ENCODE measurements at regions not wholly inside any gene's neighbourhood (a gene's known extent, or its start where the extent isn't known, plus 50 kb on each side); places are given as distances from the start of the nearest gene placed in this dataset.

DNA sequence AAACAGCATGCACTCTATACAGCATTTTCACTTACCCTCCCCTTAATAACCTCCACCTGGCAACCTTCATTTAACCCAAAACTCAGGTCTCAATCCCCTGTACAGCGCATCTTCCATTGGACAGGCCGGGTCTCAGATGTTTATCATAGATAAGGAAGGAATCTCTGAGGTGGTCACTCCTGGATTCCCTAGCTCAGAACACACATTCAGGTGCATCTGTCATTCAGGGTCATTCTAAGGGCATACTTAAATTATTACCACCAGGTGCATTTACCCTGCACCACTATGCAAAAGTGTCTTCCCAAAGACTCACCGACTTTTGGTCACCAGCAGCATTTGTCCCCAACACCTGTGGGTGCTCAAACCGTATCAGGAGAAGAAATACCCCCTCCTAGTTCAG lies 144.2 kb downstream of the RELL1 start:
- no CpG with 5 or more reads among the region's 4 CpGs for WGBS (ENCODE audit: extremely low coverage, insufficient read length, low lambda C conversion rate)
- H3K27ac ChIP-seq (ENCODE audit: insufficient read length, low read depth, low read length): no peak overlapping the region
- H2BK20ac ChIP-seq (ENCODE audit: low read depth, low read length, poor library complexity, severe bottlenecking): no peak overlapping the region
- no peak overlapping the region for H3K18ac ChIP-seq (ENCODE audit: insufficient read length, low read depth, low read length)
- no peak overlapping the region for H3K4me3 Mint-ChIP-seq
- H3K56ac ChIP-seq (ENCODE audit: insufficient read length, low read depth, low read length): no peak overlapping the region
- H2AFZ ChIP-seq (ENCODE audit: low read length): no peak overlapping the region
- H3K79me1 ChIP-seq (ENCODE audit: insufficient read depth, low read depth, low read length, poor library complexity, severe bottlenecking): no peaks in the 10 kb centered on the region
- no peak overlapping the region for H3T11ph ChIP-seq (ENCODE audit: low read length)
- H3K27me3 Mint-ChIP-seq (ENCODE audit: low read depth): peaks cover 8% of the 10 kb centered on the region; the same call in 1 of the 2 replicates
- H2BK120ac ChIP-seq (ENCODE audit: low read depth, low read length, poor library complexity, severe bottlenecking): no peak overlapping the region
- H3K27me3 ChIP-seq (ENCODE audit: insufficient read depth, low read length): no peaks in the 10 kb centered on the region
- DNase-seq: no peak
- H3K79me2 ChIP-seq (ENCODE audit: insufficient read depth, low read length): no peaks in the 10 kb centered on the region
- H2BK12ac ChIP-seq (ENCODE audit: insufficient read length, low read depth, low read length): no peak overlapping the region
- H3K4me1 ChIP-seq (ENCODE audit: insufficient read depth, low read length): peaks cover 4% of the 10 kb centered on the region; the same call in 1 of the 2 replicates
- TF ChIP-seq, protein P1, sequence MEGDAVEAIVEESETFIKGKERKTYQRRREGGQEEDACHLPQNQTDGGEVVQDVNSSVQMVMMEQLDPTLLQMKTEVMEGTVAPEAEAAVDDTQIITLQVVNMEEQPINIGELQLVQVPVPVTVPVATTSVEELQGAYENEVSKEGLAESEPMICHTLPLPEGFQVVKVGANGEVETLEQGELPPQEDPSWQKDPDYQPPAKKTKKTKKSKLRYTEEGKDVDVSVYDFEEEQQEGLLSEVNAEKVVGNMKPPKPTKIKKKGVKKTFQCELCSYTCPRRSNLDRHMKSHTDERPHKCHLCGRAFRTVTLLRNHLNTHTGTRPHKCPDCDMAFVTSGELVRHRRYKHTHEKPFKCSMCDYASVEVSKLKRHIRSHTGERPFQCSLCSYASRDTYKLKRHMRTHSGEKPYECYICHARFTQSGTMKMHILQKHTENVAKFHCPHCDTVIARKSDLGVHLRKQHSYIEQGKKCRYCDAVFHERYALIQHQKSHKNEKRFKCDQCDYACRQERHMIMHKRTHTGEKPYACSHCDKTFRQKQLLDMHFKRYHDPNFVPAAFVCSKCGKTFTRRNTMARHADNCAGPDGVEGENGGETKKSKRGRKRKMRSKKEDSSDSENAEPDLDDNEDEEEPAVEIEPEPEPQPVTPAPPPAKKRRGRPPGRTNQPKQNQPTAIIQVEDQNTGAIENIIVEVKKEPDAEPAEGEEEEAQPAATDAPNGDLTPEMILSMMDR (conservative IDR thresholded peaks at IDR 0.05): no peak
- H3K14ac ChIP-seq (ENCODE audit: insufficient read depth, low read length): no peak overlapping the region
- no peak overlapping the region for H2BK5ac ChIP-seq (ENCODE audit: insufficient read length, low read length)
- H3K9ac ChIP-seq (ENCODE audit: extremely low read depth, insufficient read length, low read length): no peak overlapping the region
- peaks cover 9% of the 10 kb centered on the region for H3K9me3 ChIP-seq (ENCODE audit: control insufficient read depth, low read depth, low read length)
- no peak overlapping the region for H2BK15ac ChIP-seq (ENCODE audit: low read depth, low read length)
- H3K27ac Mint-ChIP-seq: no peak overlapping the region
- no peak overlapping the region for H3K23ac ChIP-seq (ENCODE audit: insufficient read length, low read depth, low read length)
- H4K5ac ChIP-seq (ENCODE audit: insufficient read length, low read depth, low read length): no peak overlapping the region
- no peaks in the 10 kb centered on the region for H4K20me1 ChIP-seq (ENCODE audit: control insufficient read depth, insufficient read depth, insufficient read length)
- peaks cover 23 to 34% of the 10 kb centered on the region in 2 experiments for H3K4me1 Mint-ChIP-seq
- peaks cover 20 to 23% of the 10 kb centered on the region in 2 experiments for H3K9me3 Mint-ChIP-seq
- H2AK5ac ChIP-seq (ENCODE audit: insufficient read length, low read length): no peak overlapping the region
- H3K36me3 Mint-ChIP-seq (ENCODE audit: insufficient read depth in 1 of 3, low read depth in 3 of 3): peaks cover 1 to 15% (median 8%) of the 10 kb centered on the region in 3 experiments; a peak in 6 of 7 replicates
- H4K91ac ChIP-seq (ENCODE audit: insufficient read length, low read depth, low read length): no peak overlapping the region
- H3K4me2 ChIP-seq (ENCODE audit: insufficient read depth, insufficient read length, low read length): no peak overlapping the region
- no peak overlapping the region for H4K8ac ChIP-seq (replicated peaks; ENCODE audit: insufficient read length, low read depth, low read length)
- no peaks in the 10 kb centered on the region for H3K23me2 ChIP-seq (ENCODE audit: insufficient read length, low read depth, low read length, poor library complexity, severe bottlenecking)
- H3K4ac ChIP-seq (ENCODE audit: low read depth, low read length): no peak overlapping the region

Measured in H9 (cell line).